ENCODE measurements at regions not wholly inside any gene's neighbourhood (a gene's known extent, or its start where the extent isn't known, plus 50 kb on each side); places are given as distances from the start of the nearest gene placed in this dataset.

DNA sequence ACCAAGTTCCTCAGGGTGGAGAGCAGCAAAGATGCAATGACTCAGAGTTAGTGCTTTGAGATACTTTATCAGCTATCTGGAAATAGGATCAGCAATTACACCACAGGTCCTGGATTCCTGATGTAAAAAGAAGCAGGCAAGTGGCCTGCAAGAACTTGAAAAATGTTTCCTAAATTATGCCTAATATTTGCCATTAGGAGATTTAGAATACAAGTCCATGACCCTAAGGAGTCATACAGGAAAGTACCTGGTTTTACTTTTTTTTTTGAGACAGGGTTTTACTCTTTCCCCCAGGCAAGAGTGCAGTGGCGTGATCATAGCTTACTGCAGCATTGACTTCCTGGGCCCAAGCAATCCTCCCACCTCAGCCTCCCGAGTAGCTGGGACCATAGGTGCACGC is 78.8 kb upstream of the CRBN start:
- no peaks in the 10 kb centered on the region for H3K4me1 ChIP-seq (ENCODE audit: control insufficient read depth in 2 of 2, insufficient read depth in 2 of 2, low read length in 1 of 2)
- no peaks in the 10 kb centered on the region for H3K9me3 ChIP-seq (ENCODE audit: control insufficient read depth in 2 of 2, insufficient read depth in 1 of 2, low read depth in 1 of 2, low read length in 1 of 2)
- H3K36me3 ChIP-seq (ENCODE audit: control insufficient read depth in 2 of 2, insufficient read depth in 2 of 2, low read length in 1 of 2) = no peaks in the 10 kb centered on the region
- no peak overlapping the region for H3K27ac ChIP-seq (ENCODE audit: low read depth in 2 of 2, low read length in 1 of 2)
- WGBS, 2 donors = 77 to 84% methylated on average over 3 of the region's 3 CpGs
- no peaks in the 10 kb centered on the region for H3K27me3 ChIP-seq (ENCODE audit: control insufficient read depth in 1 of 2, insufficient read depth in 2 of 2, low read length in 2 of 2)
- no peak overlapping the region for H3K4me3 ChIP-seq (ENCODE audit: low read depth in 1 of 2, low read length in 2 of 2)

DNA sequence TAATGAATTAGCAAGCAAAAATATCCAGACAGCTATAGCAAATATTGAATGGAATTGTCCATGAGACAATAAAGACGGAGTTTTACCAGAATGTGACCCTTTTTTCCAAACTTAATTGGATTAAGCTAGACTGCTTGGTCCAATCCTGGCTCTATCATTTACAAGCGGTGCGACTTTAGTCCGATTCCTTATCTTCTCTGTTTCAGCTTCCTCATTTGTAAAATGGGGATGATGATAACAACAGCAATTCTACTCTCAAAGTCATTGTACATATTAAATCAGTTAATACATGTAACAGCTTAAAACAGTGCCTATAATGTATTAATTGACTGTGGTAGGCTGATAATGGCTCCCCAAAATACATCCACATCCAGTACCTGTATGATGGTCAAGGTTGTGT is 62.1 kb upstream of the CRBN start:
- no peaks in the 10 kb centered on the region for H3K4me1 ChIP-seq (ENCODE audit: control insufficient read depth in 2 of 2, insufficient read depth in 2 of 2, low read length in 1 of 2)
- WGBS, 2 donors = 75 to 79% methylated on average over 4 of the region's 4 CpGs
- no peaks in the 10 kb centered on the region for H3K9me3 ChIP-seq (ENCODE audit: control insufficient read depth in 2 of 2, insufficient read depth in 1 of 2, low read depth in 1 of 2, low read length in 1 of 2)
- no peak overlapping the region for H3K4me3 ChIP-seq (ENCODE audit: low read depth in 1 of 2, low read length in 2 of 2)
- H3K27me3 ChIP-seq (ENCODE audit: control insufficient read depth in 1 of 2, insufficient read depth in 2 of 2, low read length in 2 of 2) = no peaks in the 10 kb centered on the region
- H3K36me3 ChIP-seq (ENCODE audit: control insufficient read depth in 2 of 2, insufficient read depth in 2 of 2, low read length in 1 of 2) = no peaks in the 10 kb centered on the region
- H3K27ac ChIP-seq (ENCODE audit: low read depth in 2 of 2, low read length in 1 of 2) = no peak overlapping the region

DNA sequence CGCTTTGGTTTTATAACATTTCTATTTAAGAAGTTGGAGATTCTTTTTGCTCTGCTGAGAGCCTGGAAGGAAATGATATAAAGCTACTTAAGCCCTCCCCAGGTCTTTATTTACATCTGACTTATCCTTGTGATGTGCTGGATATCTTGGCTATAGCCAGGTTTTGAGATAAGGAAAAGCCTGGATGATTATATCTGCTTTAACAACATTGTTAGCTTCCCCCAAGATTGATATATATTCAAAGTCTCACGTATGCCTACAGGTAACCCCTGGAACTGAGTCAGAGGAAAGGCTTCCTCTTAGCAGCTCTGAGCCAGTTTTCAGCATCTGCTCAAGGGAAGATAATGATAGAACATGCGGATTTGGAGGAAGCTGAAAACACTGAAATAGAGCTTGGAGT is 61.5 kb upstream of the CRBN start:
- Histone ChIP-seq H3K4me1 (ENCODE audit: control insufficient read depth in 2 of 2, insufficient read depth in 2 of 2, low read length in 1 of 2) (no peaks in the 10 kb centered on the region), H3K4me3 (ENCODE audit: low read depth in 1 of 2, low read length in 2 of 2) (no peak overlapping the region), H3K27me3 (ENCODE audit: control insufficient read depth in 1 of 2, insufficient read depth in 2 of 2, low read length in 2 of 2) (no peaks in the 10 kb centered on the region), H3K9me3 (ENCODE audit: control insufficient read depth in 2 of 2, insufficient read depth in 1 of 2, low read depth in 1 of 2, low read length in 1 of 2) (no peaks in the 10 kb centered on the region), H3K36me3 (ENCODE audit: control insufficient read depth in 2 of 2, insufficient read depth in 2 of 2, low read length in 1 of 2) (no peaks in the 10 kb centered on the region), H3K27ac (ENCODE audit: low read depth in 2 of 2, low read length in 1 of 2) (no peak overlapping the region)
- 30 to 35% methylated on average over 3 of the region's 3 CpGs for WGBS, 2 donors

DNA sequence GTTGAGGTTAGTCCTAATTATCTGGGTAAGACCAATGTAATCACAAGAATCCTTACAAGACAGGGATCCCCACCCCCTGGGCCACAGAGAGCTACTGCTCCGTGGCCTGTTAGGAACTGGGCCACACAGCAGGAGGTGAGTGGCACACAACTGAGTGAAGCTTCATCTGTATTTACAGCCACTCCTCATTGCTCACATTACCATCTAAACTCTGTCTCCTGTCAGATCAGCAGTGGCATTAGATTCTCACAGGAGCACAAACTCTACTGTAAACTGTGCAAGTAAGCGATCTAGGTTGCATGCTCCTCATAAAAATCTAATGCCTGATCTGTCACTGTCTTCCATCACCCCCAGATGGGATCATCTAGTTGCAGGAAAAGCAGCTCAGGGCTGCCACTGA is 58.5 kb upstream of the CRBN start:
- Histone ChIP-seq H3K36me3 (ENCODE audit: control insufficient read depth in 2 of 2, insufficient read depth in 2 of 2, low read length in 1 of 2) (no peaks in the 10 kb centered on the region), H3K27ac (ENCODE audit: low read depth in 2 of 2, low read length in 1 of 2) (no peak overlapping the region), H3K4me1 (ENCODE audit: control insufficient read depth in 2 of 2, insufficient read depth in 2 of 2, low read length in 1 of 2) (no peaks in the 10 kb centered on the region), H3K4me3 (ENCODE audit: low read depth in 1 of 2, low read length in 2 of 2) (no peak overlapping the region), H3K27me3 (ENCODE audit: control insufficient read depth in 1 of 2, insufficient read depth in 2 of 2, low read length in 2 of 2) (no peaks in the 10 kb centered on the region), H3K9me3 (ENCODE audit: control insufficient read depth in 2 of 2, insufficient read depth in 1 of 2, low read depth in 1 of 2, low read length in 1 of 2) (no peaks in the 10 kb centered on the region)
- 85% methylated on average over 2 of the region's 2 CpGs for WGBS, 2 donors

GRCh38 chr3:3232251-3232650 is 52.8 kb upstream of the CRBN start:
- no peaks in the 10 kb centered on the region for H3K27me3 ChIP-seq (ENCODE audit: control insufficient read depth in 1 of 2, insufficient read depth in 2 of 2, low read length in 2 of 2)
- no peak overlapping the region for H3K27ac ChIP-seq (ENCODE audit: low read depth in 2 of 2, low read length in 1 of 2)
- no peak overlapping the region for H3K4me3 ChIP-seq (ENCODE audit: low read depth in 1 of 2, low read length in 2 of 2)
- no peaks in the 10 kb centered on the region for H3K36me3 ChIP-seq (ENCODE audit: control insufficient read depth in 2 of 2, insufficient read depth in 2 of 2, low read length in 1 of 2)
- H3K9me3 ChIP-seq (ENCODE audit: control insufficient read depth in 2 of 2, insufficient read depth in 1 of 2, low read depth in 1 of 2, low read length in 1 of 2) = no peaks in the 10 kb centered on the region
- H3K4me1 ChIP-seq (ENCODE audit: control insufficient read depth in 2 of 2, insufficient read depth in 2 of 2, low read length in 1 of 2) = no peaks in the 10 kb centered on the region

Measured in esophagus (tissue), 2 donors.